Stimulated activated CD4-positive, alpha-beta T cell treated with anti-CD3 and anti-CD28 coated beads, Interleukin-15, amount 100 ng/mL, for 48 hours (primary cell): ENCODE measurements at regions not wholly inside any gene's neighbourhood (a gene's known extent, or its start where the extent isn't known, plus 50 kb on each side); places are given as distances from the start of the nearest gene placed in this dataset.

Experiments
- DNase-seq, 2 donors: peaks; one replicate each; pipeline ENCODE4 v3.0.0-alpha.2; 2020; ENCODE audit warnings: low read depth in 2 of 2

GRCh38 chr1:3954170-3955169, 54.4 kb upstream of the C1orf174 start:
- DNase-seq, result no peak

- no peak for DNase-seq
Observed at GRCh38 chr1:3955196-3955772, 55.2 kb upstream of the C1orf174 start.

DNA sequence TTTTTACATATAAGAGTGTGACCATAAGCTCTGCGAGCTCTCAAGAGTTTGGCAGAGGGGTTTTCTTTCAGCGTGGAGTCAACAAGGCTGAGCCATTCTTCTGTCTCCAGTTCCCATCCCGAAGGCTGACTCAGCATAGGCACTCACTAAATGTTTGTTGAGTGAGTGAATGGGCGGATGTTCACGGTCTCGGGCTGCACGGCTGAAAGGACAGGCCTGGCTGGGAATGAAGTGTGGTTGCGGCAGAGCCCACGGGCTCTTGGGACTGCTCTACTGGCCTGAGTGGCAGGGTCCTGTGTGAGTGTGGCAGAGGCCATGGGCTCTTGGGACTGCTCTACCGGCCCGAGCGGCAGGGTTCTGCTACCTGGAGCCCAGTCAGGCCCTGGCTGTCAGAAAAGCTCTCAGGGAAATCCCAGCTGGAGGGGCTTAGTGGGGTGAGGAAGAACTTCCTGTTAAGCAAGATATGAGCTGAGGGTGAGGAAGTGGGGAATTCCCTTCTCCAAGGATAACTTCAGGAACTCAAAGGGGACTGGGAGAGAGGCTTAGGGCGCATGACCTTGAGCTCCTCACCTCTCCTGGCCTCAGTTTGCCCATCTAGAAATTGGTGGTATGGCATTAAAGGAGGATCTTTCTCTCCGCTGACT, 56.6 kb upstream of the C1orf174 start:
- no peak for DNase-seq

DNA sequence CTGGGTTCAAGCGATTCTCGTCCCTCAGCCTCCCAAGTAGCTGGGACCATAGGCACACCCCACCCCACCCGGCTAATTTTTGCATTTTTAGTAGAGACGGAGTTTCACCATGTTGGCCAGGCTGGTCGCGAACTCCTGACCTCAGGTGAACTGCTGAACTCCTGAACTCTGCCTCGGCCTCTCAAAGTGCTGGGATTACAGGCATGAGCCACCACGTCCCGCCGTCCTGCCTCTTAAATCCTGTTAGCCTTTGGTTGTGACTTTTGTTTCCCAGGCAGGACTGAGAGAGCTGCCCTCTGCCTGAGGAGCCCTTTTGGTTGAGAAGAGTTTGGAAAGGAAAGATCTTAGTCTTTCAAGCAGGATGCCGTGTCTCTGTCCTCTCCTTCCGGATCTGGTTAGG, 59.3 kb upstream of the C1orf174 start:
- DNase-seq, result no peak

DNA sequence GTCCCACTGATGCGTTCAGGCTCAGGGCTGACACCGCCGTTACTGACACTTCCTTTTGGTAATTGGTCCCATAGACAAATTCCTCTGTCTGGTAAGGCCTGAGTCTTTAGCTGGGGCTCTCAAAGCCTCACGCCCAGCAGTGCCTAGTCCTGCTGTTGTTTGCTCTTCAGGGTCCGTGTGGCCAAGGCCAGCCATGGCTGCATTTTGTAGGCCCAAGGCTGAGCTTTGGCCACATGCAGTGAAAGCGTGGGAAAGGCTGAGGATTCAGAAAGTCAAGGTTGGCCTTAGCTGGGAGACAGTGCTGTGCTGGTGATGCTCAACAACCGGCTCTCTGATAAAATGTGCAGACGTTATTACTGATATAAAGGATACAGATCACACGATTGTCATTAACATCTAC, 63.5 kb upstream of the C1orf174 start:
- DNase-seq, result no peak

- DNase-seq, result no peak
Observed at GRCh38 chr1:3965693-3966092, 65.6 kb upstream of the C1orf174 start.

GRCh38 chr1:3968851-3969250, 68.8 kb upstream of the C1orf174 start:
- no peak for DNase-seq

- no peak for DNase-seq
Observed at GRCh38 chr1:3971981-3972380, 71.9 kb upstream of the C1orf174 start.

- DNase-seq, result no peak
Observed at GRCh38 chr1:3975903-3976630, 76.0 kb upstream of the C1orf174 start.

DNA sequence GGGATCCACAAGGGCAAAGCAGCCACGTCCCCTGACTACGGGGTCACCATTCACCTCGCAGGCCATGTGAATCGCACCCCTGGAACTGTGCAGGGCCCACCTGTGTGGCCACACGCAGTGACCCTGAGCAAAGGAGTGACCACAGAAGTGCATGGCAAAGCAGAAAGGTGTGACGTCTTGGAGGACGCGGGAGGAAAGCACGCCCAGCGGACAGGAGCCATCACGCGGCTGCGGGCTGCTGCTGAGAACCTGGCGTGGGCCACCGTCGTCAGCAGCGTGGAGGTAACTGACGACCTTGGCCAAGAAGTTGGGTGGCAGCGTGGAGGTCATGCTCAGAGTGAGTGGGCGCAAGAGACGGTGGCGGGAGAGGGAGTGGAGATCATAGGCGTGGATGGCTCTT, 76.7 kb upstream of the C1orf174 start:
- DNase-seq, result no peak

GRCh38 chr1:3978196-3978989, 78.3 kb upstream of the C1orf174 start:
- no peak for DNase-seq

DNA sequence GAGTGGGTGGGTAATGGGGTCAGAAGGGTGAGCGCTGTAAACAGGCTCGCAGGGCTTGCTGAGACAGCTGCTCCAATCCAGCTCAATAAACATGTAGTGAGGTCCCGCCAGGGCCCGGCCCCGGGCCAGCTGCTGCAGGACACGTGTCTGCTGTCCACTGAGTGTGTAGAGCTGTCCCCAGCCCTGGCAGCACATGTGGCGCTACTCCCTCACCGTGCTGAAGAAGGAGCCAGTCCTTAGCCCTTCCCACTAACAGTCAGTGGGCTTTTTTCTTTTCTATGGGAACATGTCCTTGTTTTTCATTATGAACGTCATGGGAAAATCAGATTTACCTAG, 78.9 kb upstream of the C1orf174 start:
- DNase-seq, result no peak

- no peak for DNase-seq
Observed at GRCh38 chr1:3981261-3981660, 81.2 kb upstream of the C1orf174 start.

GRCh38 chr1:3981746-3982505, 81.9 kb upstream of the C1orf174 start:
- DNase-seq, result no peak

- no peak for DNase-seq
Observed at GRCh38 chr1:3983181-3983580, 83.1 kb upstream of the C1orf174 start.

GRCh38 chr1:3984586-3984985, 84.5 kb upstream of the C1orf174 start:
- no peak for DNase-seq

DNA sequence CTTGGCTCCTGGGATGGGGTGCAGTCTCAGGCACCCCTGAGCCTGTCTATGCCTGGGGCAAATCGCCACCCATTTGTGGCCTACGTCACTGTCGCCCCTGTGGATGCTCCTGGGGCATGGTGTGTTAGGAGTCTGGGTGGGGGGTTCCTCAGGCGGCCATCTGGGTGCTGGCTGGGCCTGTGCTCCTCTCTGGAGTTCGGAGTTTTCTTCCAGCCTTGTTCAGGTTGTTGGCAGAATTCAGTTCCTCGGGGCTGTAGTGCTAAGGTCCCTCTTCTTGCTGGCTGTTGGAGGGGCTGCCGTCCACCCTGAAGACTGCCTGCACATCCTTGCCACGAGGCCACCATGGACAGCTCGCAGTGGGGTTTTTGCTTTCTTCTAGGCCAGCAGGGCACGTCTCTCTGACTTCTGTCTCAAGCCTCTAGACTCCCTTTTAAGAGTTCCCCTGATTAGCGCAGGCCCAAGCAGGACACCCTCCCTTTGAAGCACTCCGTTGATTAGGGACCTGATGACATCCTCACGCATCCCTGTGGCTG, 86.7 kb upstream of the C1orf174 start:
- DNase-seq, result no peak

GRCh38 chr1:3987669-3988235, 87.7 kb upstream of the C1orf174 start:
- DNase-seq, result no peak

- no peak for DNase-seq
Observed at GRCh38 chr1:3988431-3988830, 88.4 kb upstream of the C1orf174 start.

DNA sequence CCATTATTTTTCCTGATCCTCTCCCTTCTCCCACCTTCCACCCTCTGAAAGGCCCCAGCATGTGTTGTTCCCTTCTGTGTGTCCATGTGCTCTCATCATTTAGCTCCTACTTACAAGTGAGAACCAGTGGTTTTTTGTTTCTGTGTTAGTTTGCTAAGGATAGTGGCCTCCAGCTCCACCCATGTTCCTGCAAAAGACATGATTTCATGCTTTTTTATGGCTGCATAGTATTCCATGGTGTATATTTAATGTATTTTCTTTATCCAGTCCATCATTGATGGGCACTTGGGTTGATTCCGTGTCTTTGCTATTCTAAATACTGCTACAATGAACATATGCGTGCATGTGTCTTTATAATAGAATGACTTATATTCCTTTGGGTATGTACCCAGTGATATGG, 89.4 kb upstream of the C1orf174 start:
- DNase-seq, result no peak
